Right lobe of liver (tissue), 4 donors: ENCODE measurements at regions not wholly inside any gene's neighbourhood (a gene's known extent, or its start where the extent isn't known, plus 50 kb on each side); places are given as distances from the start of the nearest gene placed in this dataset.
"Not testable (repeated sequence)": the region's sequence is repeated elsewhere in the genome, so short reads cannot be mapped to it uniquely, and the experiment has no call there.

Source experiments
- POLR2A ChIP-seq: fragments of 450-650 bp; IDR thresholded peaks from one replicate; pipeline ENCODE4 v1.6.1; 2017; ENCODE audit warnings: antibody characterized with exemption, mild to moderate bottlenecking
- TF ChIP-seq, protein P1 (sequence below), 4 donors: fragments of 200-600 bp in 3 of 4; fragments of 450-650 bp in 1 of 4; IDR thresholded peaks; one replicate each; pipeline versions ENCODE4 v1.5.1 to v1.8.0; 2016 to 2022; ENCODE audit warnings: antibody characterized with exemption in 4 of 4, mild to moderate bottlenecking in 2 of 4
- donor health status: DM: no; HTN: no; CAD: no.
- donor health status: DM: no; HTN: no; CAD: no.
- donor health status: DM: no; HTN: yes; CAD: no.

DNA sequence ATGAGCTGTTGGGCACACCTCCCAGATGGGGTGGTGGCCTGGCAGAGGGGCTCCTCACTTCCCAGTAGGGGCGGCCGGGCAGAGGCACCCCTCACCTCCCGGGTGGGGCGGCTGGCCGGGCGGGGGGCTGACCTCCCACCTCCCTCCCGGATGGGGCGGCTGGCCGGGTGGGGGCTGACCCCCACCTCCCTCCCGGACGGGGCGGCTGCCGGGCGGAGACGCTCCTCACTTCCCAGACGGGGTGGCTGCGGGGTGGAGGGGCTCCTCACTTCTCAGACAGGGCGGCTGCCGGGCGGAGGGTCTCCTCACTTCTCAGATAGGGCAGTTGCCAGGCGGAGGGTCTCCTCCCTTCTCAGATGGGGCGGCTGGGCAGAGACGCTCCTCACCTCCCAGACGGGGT is 820.0 kb downstream of the ZPLD1 start:
- TF ChIP-seq, protein P1, sequence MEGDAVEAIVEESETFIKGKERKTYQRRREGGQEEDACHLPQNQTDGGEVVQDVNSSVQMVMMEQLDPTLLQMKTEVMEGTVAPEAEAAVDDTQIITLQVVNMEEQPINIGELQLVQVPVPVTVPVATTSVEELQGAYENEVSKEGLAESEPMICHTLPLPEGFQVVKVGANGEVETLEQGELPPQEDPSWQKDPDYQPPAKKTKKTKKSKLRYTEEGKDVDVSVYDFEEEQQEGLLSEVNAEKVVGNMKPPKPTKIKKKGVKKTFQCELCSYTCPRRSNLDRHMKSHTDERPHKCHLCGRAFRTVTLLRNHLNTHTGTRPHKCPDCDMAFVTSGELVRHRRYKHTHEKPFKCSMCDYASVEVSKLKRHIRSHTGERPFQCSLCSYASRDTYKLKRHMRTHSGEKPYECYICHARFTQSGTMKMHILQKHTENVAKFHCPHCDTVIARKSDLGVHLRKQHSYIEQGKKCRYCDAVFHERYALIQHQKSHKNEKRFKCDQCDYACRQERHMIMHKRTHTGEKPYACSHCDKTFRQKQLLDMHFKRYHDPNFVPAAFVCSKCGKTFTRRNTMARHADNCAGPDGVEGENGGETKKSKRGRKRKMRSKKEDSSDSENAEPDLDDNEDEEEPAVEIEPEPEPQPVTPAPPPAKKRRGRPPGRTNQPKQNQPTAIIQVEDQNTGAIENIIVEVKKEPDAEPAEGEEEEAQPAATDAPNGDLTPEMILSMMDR (IDR thresholded peaks at IDR 0.05), result not testable (repeated sequence)
- TF ChIP-seq POLR2A, result not testable (repeated sequence)
